ENCODE measurements at regions not wholly inside any gene's neighbourhood (a gene's known extent, or its start where the extent isn't known, plus 50 kb on each side); places are given as distances from the start of the nearest gene placed in this dataset.

- TF ChIP-seq CTCF (IDR thresholded peaks at IDR 0.05 in 8 of 11, conservative IDR thresholded peaks at IDR 0.05 in 3 of 11) (no peak), POLR2A (IDR thresholded peaks at IDR 0.05) (no peak)
Observed at GRCh38 chr12:28824849-28825248, 324.2 kb upstream of the FAR2 start.

All from spleen (tissue), 7 donors.